Embryonic facial prominence (tissue), 1 donor: ENCODE measurements at regions not wholly inside any gene's neighbourhood (a gene's known extent, or its start where the extent isn't known, plus 50 kb on each side); places are given as distances from the start of the nearest gene placed in this dataset.

Source experiments
- DNase-seq: peaks from one replicate; pipeline ENCODE4 v3.0.0-alpha.2; 2016; ENCODE audit errors: extremely low spot score

- no peak for DNase-seq
These were observed 442.2 kb downstream of the SHQ1 start for GRCh38 chr3:72405943-72406566.

DNA sequence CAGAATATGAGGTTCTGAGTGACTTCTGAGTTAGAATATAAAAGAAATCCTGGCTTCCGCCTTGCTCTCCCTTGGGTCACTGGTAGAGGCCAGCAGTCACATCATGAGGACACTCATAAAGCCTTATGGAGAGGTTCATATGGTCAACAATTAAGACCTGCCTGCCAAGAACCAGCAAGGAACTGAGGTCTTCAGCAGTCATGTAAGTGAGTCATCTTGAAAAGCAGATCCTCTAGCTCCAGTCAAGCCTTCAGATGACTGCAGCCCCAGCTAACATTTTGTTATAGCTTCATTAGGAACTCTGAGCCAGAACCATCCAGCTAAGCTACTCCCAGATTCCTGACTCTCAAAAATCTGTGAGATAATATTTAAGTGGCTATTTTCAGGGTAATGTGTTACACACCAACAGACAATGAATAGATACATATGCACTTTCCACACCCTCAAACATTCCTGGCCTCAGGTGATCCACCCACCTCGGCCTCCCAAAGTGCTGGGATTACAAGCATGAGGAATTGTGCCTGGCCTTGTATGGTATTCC, 447.2 kb downstream of the SHQ1 start:
- no peak for DNase-seq

GRCh38 chr3:72398781-72399180, 449.5 kb downstream of the SHQ1 start:
- no peak for DNase-seq

- no peak for DNase-seq
These were observed 450.7 kb downstream of the SHQ1 start for GRCh38 chr3:72397586-72397985.

GRCh38 chr3:72396899-72397298, 451.3 kb downstream of the SHQ1 start:
- DNase-seq: no peak

DNA sequence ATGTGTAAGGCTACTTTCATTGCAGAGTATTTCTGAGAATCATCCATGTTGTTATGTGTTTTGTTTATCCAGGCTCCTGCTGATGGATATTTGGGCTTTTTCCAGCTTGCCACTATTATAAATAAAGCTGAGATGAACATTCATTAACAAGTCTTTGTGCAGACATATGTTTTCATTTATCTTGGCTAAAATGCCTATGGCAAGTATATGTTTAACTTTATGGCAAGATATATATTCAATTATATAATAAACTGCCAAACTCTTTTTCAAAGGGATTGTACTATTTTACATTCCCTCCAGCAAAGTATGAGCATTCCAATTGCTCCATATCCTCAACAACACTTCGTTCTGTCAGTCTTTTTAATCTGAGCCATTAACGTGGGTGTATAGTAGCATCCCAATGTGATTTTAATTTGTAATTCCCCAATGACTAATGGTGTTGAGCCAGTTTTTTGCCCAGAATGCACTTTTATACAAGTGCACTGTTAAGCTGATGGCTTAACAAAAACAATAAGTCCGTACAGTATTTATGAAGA, 452.4 kb downstream of the SHQ1 start:
- DNase-seq: no peak

GRCh38 chr3:72393455-72393854, 454.8 kb downstream of the SHQ1 start:
- DNase-seq: no peak

DNA sequence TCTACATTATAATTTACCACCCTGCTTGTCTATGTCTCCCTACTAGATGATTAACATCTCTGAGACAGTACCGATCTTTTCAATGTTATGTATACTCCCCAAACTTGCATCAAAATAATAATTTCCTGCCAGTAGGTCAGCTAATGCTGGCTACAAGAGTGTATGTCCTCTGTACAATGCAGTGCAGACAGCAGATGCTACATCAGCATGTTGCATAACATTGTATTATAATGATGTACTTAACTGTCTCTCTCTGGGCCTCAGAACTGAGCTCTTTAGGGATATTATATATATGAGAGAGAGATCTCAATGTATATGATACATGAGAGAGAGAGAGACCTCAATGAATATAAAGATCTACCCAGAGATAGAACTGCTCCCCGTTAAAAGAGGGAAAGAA, 456.6 kb downstream of the SHQ1 start:
- DNase-seq: no peak

GRCh38 chr3:72390841-72391240, 457.4 kb downstream of the SHQ1 start:
- DNase-seq: no peak

- DNase-seq: no peak
These were observed 459.6 kb downstream of the SHQ1 start for GRCh38 chr3:72388644-72389043.

- DNase-seq: no peak
These were observed 460.1 kb downstream of the SHQ1 start for GRCh38 chr3:72388117-72388516.

DNA sequence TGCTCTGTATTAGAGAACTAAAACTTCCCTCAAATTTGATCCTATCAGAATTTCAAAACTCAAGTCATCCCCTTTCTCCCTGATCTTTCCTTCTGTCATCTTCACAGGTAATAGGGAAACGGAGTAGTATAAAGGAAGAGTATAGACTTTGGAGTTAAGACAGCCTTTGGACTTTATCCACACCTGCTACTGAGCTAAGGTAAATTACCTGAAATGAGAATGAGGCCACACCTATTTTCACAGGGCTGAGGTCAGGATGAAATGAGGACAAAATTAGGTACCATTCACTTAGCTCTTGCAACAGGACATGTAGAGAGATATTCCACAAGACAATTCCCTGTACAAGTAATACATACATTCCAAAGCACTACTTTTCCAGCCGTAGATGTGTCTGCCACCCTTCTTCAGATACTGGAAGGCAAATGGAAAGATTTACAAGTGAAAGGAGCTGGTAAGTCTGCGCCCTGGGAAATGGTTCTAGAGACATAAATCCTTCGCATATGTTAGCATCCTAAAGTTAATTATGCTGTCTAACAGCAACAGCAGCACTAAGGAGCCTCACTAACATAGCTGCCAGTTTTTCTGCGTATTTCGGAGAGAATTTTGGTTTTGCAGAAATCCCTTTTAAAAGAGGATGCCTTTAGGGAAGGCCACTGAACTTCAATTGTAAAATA, 461.8 kb downstream of the SHQ1 start:
- no peak for DNase-seq

DNA sequence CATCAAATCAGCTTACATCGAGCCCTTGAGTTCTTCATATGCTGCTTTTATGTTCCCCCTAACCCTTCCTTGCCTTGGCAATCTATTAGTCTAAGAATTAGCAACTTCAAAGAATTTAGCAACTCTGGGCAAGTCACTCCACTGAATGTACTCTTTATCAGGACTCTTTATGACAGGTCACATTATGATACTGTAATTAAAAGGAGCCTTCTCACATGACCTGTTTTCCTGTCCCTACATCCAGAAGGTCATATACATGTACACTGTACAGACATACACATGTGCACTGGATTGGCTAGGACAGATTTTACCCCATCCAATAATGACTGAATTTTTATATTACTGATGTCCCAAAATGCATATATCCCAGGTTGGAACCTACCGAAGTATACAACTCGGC, 463.1 kb downstream of the SHQ1 start:
- DNase-seq: no peak

DNA sequence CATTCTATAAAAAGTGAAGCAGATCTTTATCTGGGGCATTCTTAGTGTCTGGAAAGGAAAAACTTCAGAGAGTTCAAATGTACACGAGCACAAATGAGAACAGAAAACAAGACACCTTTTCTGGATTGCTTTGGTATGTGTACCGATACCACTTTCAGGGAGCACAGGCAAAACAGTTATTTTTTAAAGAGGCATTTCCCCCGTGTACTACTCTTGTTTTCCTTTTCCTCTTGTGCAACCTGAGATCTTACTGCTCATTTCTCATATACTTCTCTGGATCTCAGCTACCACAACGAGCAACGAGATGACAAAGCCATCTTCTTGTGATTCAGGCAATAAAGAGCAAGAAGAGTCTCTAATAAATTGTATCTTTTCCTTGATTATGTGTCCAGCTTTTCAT, 463.6 kb downstream of the SHQ1 start:
- no peak for DNase-seq

DNA sequence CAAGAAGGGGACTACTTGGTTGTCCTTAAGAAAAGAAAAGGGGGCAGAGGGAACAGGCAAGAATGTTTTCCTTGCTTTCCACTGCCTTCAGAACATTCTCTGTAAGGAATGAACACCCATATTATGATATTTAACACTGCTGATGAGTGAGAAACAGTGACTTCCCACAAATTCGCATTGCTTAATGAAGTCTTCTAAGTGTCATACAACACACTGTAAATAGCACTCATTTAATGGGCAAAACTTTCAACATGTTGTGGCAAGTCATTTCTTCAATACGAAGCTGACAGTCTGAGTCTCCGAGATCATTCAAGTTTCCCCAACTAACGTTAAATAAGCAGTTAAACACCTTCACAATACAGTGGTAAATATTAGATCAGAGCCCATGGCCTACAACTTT, 464.4 kb downstream of the SHQ1 start:
- DNase-seq: no peak

- DNase-seq: no peak
These were observed 465.0 kb downstream of the SHQ1 start for GRCh38 chr3:72383230-72383629.

DNA sequence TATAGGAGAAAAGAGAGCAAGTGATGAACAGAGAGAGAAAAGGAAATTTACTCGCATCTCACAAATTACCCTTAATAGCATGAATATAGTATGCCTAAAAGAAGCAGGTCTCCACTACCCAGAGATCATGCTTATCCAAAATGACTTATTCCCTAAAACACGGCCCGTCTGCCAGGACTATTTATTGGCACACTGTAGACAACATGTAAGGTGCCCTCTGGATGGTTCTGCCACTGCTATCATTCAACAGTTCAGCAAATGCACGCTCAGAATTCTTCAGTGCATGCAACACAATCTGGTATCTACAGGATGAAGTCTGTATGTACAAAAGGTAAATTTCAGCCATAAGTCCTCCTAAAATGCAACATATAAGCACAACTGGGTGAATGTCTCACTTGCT, 465.8 kb downstream of the SHQ1 start:
- no peak for DNase-seq

DNA sequence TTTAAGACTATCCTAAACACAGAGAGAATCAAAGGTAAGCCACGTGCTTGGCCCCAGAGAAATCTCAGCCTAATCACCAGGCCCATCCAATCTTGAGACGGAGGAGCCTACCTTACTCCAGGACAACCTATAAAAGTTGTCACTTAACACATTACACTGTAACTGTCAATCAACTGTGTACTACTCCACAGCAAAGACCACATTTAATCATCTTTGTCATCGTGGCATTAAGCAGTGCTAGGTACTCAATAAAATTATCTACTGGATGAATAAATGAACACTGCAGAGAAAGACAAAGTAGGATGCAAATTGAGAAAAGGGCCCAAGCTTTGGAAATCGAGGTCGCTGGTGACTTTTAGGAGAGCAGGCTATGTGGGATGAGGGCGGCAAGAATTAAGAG, 466.7 kb downstream of the SHQ1 start:
- no peak for DNase-seq

GRCh38 chr3:72380711-72381493, 467.3 kb downstream of the SHQ1 start:
- no peak for DNase-seq

DNA sequence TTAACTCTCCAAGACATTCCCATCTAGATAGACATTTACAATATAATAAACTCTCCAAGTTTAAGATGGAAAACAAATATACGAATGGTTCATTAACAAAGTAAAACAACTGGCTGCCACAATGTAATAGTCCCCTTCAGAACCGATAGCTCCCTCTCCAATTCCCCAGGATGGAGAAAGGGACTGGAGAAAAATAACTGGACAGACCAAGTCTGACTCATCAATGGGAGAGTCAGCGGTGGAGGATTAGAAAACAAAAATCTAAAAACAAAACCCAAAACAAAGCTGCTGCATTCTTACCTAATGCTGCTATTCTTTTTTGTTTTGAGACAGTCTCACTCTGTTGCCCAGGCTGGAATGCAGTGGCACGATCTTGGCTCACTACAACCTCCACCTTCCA, 468.1 kb downstream of the SHQ1 start:
- no peak for DNase-seq

DNA sequence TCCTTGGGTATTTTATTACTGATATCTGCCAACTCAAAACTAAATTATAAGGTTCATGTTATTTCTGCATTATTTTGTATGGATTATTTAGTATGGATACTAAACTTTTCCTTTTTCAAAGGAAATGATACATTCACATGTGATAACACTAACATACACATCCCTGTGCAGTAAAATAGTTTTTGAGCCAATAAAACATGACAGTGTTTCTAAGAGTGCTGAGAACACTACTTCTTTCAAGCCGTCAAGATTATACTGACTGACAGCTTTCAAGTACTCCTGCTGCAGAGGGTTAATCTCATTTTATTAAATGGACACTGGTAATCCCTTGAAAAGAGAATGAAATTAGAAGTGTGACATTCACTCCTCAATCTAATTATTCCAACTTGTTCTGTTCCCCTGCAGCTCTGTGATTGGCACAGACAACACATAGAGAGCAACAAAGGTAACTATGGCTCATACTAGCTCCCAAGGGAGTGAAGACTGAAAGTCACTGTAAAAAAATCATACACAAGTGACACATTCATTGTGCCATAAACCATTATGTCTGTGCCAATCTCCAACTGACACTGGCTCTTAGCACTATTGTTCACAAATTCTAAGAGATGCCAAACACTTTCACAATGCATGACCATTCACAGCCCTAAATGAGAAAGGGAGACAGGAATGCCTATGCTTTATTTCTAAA, 468.6 kb downstream of the SHQ1 start:
- DNase-seq: no peak

DNA sequence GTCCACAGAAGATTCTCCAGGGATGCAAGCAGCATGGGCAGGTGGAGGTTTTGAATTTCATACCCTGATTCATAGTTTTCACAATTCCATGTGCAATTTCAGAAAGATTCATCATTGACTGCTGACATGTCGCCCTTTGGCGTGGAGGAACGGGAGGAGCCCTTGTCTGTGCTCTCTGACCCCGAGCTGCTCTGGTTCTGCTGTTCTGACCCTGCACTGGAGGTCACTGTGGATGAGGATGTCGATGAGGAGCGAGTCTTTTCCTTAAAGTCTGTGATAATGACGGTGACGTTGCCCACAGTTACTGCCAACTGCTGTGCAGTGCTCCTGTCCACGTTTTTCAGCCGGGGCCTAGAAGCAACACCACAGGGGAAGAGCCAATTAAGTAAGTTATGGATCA, 470.0 kb downstream of the SHQ1 start:
- DNase-seq: no peak
